Stimulated activated CD4-positive, alpha-beta T cell treated with anti-CD3 and anti-CD28 coated beads, Interleukin-4, amount 100 ng/mL, for 24 hours (primary cell): ENCODE measurements at regions not wholly inside any gene's neighbourhood (a gene's known extent, or its start where the extent isn't known, plus 50 kb on each side); places are given as distances from the start of the nearest gene placed in this dataset.
A peak's percentile ranks its signal among the peaks of the same experiment; 100 is the strongest.

Source experiments
- DNase-seq: peaks from one replicate; pipeline ENCODE4 v3.0.0-alpha.2; 2020

DNA sequence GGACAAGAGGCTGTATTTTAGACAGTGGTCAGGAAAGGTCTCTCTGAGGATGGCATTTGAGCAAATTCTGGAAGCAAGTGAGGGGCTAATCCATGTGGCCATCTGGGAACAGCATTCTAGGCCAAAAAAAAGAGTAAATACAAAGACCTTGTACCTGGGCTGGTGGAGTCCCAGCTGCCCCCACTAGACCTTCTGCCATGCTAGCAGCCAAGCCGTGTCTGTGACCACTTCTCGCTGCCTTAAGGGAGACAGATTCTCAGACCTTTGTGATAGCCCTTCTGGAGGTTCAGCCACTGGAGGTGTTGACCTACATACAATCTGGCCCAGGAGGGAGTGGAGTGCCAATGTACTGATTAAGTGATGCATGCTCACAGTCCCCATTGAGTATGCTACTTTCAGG, 506.2 kb downstream of the MID1IP1 start:
- no peak for DNase-seq

- DNase-seq, result no peak
These were observed 506.9 kb downstream of the MID1IP1 start for GRCh38 chrX:39308126-39308525.

DNA sequence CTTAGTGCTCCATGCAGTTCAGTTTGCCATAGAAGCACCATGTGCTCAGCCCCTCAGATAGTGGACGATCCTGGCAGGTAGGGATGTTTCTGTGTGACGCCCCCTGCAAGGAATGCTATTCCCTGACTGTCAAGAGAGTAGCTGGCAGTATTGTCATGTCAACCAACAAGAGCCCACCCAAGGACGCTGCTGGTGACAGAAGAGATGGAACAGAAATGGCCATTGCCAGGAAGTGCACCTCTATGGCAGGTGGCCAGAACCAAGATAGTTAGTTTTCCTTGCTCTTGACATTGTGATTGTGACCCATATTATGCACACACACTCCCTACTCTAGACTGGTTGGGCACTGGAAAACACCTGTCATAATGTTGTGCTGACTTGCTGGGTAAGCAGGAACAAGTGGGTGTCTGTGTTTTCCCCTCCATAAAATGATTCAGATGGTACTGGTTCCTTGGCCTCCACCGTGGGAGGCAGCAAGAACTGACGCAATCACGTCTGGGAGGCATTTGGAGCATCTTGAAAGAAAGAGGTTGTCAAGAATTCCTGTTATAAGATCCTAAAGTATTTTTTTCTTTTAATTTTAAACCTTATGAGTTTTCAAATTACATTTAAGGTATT, 507.9 kb downstream of the MID1IP1 start:
- peak; percentile 71 for DNase-seq

- peak; percentile 60 for DNase-seq
These were observed 508.5 kb downstream of the MID1IP1 start for GRCh38 chrX:39309721-39310152.

GRCh38 chrX:39310891-39311290, 509.6 kb downstream of the MID1IP1 start:
- no peak for DNase-seq

DNA sequence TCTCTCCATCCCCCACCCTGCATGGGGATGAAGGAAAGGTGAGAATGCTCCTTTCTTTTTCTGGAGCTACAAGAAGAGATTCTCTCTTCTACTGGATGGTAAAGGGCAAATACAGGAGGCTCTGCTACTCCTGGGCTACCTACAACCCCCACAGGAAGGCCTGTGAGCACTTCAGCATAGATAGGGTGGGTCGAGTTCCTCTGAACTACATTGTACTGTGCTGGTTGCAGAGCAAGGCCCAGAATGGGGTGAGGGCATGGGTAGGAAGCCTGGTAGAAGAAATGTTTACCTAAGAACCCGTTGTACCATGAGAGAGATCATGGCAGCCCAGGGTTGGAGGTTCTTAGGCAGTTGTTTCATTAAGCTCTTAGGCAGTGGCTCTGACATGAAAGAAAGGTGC, 510.4 kb downstream of the MID1IP1 start:
- DNase-seq, result no peak

DNA sequence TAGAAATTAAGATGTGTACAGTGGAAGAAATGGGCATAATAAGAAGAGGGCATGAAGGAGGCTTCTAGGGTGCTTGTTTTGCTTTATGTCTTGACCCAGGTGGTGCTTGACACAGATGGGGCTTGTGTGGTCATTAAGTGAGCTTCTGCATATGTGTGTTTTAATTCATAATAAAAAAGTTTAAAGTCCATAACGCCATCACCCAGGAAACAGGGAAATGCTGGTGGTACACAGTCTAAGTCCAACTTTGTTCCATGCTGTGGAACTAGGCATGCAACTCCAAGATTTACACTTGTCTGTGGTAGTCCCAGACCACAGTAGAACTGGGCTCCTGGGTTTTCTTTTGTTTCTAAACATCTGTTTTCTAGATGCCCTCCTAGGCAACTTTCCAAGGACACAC, 511.9 kb downstream of the MID1IP1 start:
- no peak for DNase-seq

DNA sequence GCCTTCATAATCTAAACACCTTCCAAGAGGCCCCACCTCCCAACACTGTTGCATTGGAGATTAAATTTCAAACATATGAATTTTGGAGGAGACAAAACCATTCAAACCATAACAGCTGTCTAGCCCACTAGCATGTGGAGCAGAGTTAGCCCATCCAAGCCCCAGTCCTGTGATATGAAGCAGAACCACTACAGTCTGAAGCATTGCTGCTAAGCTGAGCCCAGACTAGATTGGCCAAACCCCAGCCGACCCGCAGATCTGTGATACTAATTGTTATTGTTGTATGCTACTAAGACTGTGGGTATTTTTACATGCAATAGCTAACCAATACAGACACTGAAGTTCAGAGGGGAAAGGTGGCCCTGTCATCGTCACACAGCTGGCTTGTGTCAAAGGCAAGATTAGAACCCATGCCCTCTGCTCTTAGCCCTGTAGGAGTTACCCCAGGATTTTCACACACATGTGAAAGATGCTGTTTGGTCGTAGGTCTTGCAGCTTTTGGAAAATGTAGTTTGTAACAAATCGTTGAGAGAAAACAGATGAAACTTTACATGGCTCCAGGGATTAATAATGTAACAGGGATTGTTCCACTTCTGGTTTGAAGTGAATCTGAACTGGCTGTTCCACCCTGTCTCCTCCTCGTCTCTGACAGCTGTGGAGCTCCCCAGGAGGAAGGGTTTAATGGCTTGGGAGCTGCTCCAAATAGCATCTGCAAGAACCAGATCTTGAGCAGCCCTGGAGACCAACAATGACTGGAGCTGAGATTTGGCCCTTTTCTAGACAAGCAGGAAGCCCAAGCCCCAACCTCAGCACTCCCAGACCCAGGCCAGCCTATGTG, 517.5 kb downstream of the MID1IP1 start:
- no peak for DNase-seq

- DNase-seq, result no peak
These were observed 518.9 kb downstream of the MID1IP1 start for GRCh38 chrX:39320165-39320564.

GRCh38 chrX:39322496-39322895, 521.2 kb downstream of the MID1IP1 start:
- DNase-seq, result no peak

- DNase-seq, result no peak
These were observed 523.1 kb downstream of the MID1IP1 start for GRCh38 chrX:39324233-39324930.

- peak; percentile 62 for DNase-seq
These were observed 526.0 kb downstream of the MID1IP1 start for GRCh38 chrX:39327255-39327654.

DNA sequence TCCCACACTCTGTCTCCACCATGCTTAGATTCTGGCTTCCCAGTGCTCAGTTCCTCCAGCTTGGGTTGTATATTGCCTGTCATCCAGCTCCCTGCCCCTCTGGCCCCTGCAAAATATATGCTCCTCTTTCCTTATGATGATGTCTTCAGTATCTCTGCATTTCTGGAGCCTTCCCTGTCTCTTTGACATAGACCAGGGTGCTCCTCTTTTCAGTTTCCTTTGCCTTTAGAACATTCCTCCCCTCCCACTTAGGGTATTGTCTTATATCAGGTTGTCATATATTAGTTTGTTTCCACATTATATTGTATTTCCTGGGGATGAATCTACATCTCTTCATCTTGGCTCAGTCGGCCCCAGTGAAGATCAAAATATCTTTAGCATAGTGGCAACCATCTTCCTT, 526.4 kb downstream of the MID1IP1 start:
- DNase-seq, result no peak

GRCh38 chrX:39328661-39329060, 527.4 kb downstream of the MID1IP1 start:
- DNase-seq, result no peak

DNA sequence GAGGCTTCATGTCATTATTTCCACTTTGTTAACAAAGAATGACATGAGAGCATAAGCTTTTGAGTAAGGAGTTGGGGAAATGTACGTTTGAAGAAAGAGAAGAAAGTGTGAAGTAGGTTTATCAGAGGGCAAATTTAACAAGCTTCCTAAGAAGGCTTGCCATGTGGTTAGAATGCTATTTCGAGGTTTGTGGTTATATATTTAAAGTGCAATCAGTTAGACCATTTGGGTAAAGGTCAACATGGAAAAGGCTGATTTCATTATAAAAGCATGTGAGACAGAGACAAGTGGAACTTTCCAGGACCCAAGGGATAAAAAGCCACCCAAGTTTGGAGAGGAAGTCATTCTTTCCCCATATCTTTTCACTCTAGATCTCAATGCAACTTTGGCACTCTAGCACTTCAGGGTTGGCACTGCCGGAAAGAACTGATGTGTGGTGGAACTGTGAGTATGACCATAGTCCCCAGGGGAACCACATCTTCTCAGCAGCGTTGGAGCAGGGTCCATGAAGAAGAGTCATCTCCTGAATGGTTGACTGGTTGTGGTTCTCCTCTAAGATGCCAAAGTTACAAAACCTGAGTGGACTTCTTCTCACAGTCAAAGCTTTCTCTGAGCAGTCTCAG, 529.9 kb downstream of the MID1IP1 start:
- DNase-seq, result peak; percentile 49

GRCh38 chrX:39333451-39333850, 532.2 kb downstream of the MID1IP1 start:
- no peak for DNase-seq

GRCh38 chrX:39335513-39336235, 534.4 kb downstream of the MID1IP1 start:
- DNase-seq, result no peak

GRCh38 chrX:39336671-39337311, 535.5 kb downstream of the MID1IP1 start:
- DNase-seq, result peak; percentile 20

- DNase-seq, result no peak
These were observed 536.2 kb downstream of the MID1IP1 start for GRCh38 chrX:39337451-39337850.

DNA sequence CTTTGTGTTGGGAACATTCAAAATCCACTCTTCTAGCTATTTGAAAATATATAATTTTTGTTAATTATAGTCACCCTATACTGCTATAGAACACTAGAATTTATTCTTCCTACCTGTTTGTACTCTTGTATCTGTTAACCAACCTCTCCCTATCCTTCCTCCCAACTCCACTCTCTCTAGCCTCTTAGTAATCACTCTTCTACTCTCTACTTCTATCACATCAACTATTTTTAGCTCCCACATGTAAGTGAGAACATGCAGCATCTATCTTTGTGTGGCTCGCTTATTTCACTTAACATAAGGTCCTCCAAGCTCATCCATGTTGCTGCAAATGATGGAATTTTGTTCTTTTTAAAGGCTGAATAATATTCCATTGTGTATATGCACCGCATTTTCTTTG, 537.3 kb downstream of the MID1IP1 start:
- no peak for DNase-seq

DNA sequence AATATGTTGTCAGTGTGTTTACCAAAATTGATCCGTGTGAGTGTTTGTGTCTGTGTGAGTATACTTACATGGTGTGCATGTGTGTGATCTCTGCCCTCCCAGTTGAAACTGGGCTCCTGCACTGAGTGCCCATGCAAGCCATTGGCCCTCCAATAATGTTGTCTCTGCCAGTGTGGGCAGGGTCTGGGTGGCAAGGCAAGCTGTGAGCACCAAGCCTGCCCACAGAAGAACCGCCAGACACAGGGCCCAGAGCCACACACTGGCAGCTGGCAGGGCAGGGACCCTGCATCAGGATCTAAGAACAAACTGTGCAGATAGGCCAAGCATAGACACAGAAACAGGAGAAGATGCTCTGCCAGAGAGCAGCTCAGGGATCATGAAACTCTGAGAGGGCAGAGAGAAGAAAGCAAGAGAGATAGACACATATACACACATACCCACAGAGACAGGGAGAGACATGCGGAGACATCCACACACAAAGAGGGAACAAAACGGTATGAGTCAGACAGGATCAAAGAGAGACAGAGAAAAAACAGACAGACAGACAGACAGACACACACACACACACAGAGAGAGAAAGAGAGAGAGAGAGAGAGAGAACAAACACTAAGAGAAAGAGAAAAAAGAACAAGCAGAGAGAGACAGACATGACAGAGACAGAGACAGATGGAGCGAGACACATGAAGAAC, 555.0 kb downstream of the MID1IP1 start:
- DNase-seq, result no peak

DNA sequence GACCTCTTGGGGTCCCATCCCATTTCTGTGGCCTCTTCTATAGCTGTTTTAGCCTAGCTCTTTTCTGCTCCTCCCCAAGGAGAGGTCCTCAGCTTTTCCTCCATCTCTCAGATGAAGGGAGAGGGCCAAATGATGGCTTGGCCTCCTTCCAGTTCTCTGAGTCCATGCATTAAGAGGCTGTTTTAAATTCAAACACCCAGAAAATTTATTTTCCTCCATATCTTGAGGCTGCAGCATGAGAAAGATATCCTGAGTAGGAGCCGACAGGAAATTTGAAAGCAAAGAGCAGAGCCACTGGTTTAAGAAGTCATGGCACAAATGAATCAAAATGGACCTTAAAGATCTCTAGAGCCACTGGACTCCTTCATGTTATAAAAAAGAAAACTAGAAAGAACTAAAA, 558.8 kb downstream of the MID1IP1 start:
- DNase-seq, result no peak
